ENCODE measurements at regions not wholly inside any gene's neighbourhood (a gene's known extent, or its start where the extent isn't known, plus 50 kb on each side); places are given as distances from the start of the nearest gene placed in this dataset.

DNA sequence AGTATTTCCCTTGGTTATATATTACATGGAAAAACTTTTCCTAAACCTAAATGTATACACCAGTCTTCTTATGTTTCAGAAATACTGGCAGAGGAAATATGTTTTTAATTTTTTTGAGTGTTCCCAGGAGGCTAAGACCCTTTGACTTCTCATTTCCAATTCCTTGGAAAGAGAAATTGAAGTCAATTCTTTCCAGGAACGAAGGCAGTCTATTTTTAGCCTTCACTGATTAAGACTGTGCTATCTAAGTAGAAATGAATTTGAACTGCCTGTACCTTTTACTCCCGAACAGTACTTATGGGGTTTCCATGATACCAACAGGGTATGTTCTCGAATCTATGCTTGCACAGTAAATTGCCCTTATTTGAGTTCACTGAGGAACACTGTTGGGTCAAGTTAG is 340.3 kb upstream of the CD180 start:
- no peak overlapping the region for H3K4me3 ChIP-seq (ENCODE audit: low read depth, low read length)

DNA sequence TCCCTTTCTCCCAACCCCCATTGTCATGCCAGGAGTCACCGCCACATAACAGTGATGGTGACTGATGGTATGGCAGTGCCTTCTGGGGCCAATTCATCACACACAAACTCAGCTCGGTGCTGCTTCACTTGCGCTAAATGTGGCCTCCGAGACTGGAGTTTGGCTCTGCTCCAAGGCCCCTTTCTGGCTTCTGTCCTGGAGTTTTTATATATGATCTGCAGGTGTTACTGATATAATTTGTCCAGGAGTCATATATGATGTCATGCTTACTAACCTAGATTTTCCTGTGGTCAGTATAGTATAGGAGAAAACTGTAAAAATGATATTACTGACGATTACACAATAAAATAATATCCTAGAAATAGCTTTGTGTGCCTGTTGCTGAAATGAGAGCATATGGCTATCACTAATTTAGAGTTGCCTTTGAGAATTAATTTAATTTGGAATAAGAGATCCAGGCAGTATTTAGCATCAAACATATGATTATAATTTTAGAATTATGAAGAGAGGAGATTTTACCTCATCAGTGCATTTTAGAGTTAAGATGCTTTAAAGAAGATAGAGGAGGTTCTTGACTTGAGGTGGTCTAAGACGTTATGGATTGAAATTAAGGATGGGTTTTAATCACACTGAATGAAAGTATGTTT is 334.1 kb upstream of the CD180 start:
- no peak overlapping the region for H3K4me3 ChIP-seq (ENCODE audit: low read depth, low read length)

DNA sequence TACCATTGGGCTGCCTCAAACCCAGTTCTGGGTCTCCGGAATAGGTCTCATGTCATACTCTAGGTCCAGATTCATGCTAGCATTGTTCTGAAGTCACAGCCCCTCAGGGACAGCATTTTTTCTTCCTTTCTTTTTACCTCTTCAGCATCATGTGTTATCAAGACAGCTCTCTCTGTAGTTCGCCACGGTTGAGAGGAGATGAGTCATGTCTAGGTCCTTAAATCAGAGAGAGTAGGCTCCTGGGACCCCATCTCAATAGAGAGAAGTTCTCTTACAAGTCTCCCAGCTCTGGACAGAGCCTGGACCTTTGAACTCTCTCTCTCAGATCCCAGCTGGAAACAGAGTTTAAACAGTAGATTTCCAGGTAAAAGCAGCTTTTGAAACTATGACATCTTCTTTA is 332.4 kb upstream of the CD180 start:
- H3K4me3 ChIP-seq (ENCODE audit: low read depth, low read length): no peak overlapping the region

DNA sequence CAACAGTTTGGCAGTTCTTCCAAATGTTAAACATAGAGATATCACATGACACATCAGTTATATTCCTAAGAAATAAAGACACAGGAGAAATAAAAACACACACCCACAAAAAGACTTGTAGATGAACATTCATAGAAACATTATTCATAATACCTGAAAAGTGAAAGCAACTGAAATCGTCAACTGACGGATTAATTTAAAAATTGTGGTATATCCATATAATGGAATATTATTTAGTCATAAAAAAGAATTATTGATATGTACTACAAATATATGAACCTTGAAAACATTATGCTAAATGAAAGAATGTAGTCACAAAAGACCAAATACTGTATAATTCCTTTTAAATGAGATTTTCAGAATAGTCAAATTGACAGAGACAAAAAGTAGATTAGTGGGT is 330.2 kb upstream of the CD180 start:
- H3K4me3 ChIP-seq (ENCODE audit: low read depth, low read length): no peak overlapping the region

DNA sequence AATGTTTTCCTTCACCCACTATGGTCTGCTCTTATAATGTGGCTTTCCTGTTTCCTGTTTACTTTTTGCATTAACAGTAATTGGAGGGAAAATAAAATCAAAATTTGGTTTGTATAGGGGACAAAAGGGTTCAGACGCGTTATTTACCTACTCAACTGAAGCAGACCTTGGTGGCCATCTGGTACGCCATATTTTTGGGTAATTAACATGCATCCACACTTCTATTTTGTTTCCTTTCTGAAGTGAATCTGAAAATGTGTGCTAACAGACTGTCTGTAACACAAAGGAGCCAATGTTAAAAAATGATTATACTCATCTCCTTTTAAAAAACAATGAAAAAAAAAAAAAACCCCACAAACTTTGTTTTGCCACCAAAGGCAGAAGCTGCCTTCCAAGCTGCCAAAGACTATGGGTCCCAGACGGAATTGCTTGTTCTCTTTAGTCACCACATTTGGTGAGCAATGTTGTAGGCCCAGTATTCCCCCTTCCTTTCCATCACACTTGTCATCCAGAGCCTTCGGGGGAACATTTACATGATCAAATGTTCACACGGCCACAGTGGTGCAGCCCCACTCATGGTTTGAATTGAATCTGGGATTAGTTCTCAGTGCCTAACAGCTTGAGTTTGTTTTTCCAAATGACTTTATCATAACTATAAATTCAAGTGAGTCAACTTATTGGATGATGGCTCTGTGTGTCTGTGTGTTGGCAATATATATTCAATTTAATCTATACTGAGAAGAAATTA is 323.7 kb upstream of the CD180 start:
- no peak overlapping the region for H3K4me3 ChIP-seq (ENCODE audit: low read depth, low read length)

DNA sequence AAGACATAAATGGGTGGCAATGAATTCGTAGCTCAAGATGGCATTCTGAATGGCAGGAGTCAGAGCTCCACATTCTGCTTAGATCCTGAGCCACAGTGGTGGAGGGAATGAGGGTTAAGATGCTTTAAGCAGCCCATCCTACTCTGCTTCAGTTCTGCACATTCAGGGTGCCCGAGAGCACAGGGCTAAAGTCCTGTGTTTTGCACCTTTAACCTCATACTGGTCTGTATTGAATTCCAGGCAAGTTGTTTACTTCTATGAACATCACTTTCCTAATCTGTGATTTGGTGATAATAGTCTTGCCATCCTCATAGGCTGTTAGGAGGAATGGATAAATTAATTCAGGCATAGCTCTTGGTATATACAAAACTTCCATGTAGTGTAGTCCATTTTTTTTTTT is 321.6 kb upstream of the CD180 start:
- H3K4me3 ChIP-seq (ENCODE audit: low read depth, low read length): no peak overlapping the region

DNA sequence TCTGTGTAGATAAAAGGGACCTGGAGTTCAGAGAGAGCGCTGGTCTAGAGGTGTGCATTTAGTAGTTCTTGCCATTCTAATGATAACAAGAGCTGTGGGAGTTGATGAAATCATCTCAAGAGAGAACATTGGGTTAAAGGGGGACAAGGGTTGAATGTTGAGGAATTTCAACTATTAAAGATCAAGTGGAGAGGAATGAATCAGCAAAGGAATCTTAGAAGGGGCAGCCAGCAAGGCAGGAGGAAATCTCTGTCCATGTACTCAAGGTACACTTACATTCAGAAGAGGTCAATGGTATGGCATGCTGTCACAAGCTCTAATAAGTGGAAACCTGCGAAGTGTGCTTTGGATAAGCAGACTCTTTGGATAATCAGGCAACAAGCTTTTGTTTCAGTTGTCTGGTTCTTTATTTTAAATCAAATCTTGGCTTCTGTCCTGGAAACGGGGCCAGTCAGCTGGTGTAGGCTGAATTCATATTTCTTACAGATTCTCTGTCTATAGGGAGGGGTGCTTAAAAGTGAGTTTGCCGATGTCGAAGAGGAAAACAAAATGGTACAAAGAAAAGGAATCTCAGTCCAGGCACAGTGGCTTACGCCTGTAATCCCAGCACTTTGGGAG is 320.5 kb upstream of the CD180 start:
- no peak overlapping the region for H3K4me3 ChIP-seq (ENCODE audit: low read depth, low read length)

DNA sequence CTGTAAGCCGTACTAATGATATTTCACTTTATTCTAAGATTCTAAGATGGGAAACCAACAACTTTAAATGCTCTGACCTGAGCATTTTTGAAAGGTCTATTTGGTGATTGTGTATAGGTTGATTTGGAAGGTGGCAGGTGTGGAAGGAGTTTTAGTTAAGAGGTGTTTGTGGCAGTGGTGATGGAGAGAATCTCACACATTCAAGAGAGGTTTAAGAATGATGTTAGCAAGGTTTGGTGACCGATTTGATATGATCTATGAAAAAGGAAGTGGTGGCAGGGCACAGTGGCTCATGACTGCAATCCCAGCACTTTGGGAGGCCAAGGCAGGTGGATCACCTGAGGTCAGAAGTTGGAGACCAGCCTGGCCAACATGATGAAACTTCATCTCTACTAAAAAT is 319.2 kb upstream of the CD180 start:
- H3K4me3 ChIP-seq (ENCODE audit: low read depth, low read length): no peak overlapping the region

DNA sequence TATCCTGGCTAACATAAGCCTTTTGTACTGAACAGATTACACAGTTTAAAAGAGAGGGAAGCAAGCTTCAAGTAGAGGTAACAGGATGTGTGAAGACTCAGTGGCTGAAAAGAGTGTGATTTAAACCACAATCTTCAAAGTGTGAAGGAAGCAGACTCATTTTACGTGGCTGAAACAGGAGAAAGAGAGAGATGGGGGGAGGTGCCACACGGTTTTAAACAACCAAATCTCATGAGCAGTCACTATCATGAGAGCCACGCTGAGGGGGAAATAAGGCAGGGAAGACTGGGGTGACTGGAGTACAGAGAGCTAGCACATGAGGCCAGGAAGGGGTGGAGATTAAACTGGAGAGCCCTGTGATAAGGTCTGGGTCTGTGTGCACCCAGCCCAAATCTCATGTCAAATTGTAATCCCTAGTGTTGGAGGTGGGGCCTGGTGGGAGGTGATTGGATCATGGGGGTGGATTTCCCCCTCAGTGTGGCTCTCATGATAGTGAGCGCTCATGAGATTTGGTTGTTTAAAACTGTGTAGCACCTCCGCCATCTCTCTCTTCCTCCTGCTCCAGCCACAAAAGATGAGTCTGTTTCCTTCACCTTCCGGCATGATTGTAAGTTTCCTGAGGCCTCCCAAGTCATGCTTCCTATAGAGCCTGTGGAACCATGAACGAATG is 318.6 kb upstream of the CD180 start:
- H3K4me3 ChIP-seq (ENCODE audit: low read depth, low read length): no peak overlapping the region

DNA sequence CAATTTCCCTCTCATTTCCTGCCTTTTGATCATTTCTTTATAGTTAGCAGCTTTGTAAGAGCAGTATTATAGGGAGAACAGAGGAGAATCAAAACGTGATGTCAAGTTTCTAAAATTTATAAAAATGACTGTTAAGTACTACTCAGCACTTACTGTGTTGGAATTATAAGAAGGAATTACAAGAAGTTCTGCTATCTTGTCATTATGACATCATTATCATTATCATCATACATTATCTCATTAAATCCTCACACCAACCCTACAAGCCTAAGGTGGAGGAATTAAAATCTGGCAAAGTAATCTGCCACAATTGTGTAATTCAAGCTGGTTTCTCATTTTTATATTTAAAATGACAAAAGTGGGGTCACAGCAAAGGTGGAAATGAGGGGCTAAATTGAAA is 316.2 kb upstream of the CD180 start:
- H3K4me3 ChIP-seq (ENCODE audit: low read depth, low read length): no peak overlapping the region

DNA sequence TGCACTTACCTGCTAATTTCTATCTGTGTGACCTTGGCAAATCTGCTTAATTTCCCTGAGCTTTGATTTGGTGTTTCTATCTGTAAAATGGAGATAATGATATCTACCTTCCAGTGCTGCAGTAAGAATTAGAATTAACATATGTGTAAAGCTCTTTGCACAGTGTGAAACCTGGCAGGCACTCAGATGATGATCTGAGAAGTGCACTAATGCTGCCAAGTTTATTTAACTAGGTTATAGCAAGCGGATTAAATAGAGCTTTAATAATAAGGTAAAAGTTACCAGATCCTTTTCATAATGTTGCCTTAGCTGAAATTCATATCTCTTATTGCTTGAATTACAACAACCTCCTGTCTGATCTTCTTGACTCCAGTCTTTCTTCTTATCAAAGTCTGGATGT is 315.3 kb upstream of the CD180 start:
- no peak overlapping the region for H3K4me3 ChIP-seq (ENCODE audit: low read depth, low read length)

DNA sequence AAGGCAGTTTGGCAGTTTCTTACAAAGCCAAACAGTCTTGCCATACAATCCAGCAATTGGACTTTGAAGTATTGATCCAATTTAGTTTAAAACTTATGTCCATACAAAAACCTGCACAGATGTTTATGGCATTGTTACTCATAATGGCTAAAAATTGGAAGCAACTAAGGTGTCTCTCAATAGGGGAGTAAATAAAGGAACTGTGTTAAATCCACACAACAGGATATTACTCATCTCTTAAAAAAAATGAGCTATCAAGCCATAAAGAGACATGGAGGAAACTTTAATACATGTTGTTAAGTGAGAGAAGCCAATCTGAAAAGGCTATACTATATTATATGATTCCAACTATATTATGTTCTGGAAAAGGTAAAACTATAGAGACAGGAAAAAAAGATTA is 313.6 kb upstream of the CD180 start:
- H3K4me3 ChIP-seq (ENCODE audit: low read depth, low read length): no peak overlapping the region

DNA sequence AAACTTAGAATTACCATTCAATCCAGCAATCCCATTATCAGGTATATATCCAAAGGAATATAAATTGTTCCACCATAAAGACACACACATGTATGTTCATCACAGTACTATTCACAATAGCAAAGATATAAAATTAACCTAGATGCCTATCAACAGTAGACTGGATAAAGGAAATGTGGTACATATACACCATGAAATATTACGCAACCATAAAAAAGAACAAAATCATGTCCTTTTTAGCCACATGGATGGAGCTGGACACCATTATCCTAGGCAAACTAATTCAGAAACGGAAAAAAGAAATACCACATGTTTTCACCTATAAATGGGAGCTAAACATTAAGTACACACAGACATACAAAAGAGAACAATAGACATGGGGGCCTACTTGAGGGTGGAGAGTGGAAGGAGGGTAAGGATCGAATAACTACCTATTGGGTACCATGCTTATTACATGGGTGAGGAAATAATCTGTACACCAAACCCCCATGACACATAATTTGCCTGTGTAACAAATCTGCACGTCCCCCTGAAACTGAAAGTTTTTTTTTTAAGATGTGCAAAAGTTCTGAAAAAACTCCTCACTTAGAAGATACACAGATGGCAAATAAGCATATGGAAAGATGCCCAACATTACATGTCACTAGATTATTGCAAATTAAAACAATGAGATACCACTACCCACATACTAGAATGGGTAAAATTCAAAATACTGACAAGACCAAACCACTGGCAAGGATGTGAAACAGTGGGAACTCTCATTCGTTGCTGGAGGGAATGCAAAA is 313.0 kb upstream of the CD180 start:
- no peak overlapping the region for H3K4me3 ChIP-seq (ENCODE audit: low read depth, low read length)

DNA sequence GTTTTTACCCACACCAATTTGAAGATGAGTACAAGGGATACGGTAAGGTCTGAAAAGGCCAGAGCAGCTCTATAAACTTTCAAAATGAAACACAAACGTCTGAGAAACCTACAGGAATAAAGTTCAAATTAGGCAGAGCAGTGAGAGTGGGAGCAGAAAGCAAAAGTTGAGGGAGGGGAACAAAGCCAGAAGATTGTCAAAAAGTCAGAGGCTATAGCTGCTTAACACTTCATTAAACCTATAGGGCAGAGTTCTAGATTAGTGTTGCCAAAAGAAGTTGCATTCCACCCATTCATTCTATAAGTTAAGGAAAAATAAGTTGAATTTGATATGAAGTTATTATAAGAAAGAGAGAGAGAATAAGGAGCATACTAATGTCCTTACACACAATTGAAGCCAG is 309.6 kb upstream of the CD180 start:
- H3K4me3 ChIP-seq (ENCODE audit: low read depth, low read length): no peak overlapping the region

DNA sequence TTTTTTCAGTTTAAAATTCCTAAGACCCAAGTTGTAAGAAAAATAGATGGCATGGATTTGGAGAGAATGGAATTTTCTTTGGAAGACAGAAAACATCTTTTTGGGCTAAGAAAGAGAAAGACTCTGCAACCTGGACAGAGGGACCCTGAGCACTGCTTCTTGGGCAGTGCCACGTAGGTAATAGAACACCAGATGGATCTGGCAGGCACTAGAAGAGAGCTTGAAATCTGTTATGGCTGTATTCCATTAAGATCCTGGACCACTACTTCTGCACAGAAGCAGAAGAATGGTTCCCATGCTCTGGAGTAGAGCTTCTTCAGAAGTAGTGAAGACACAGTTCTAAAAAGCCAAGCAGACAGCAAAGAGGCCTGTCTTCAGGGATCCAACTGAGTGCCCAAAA is 306.4 kb upstream of the CD180 start:
- H3K4me3 ChIP-seq (ENCODE audit: low read depth, low read length): no peak overlapping the region

DNA sequence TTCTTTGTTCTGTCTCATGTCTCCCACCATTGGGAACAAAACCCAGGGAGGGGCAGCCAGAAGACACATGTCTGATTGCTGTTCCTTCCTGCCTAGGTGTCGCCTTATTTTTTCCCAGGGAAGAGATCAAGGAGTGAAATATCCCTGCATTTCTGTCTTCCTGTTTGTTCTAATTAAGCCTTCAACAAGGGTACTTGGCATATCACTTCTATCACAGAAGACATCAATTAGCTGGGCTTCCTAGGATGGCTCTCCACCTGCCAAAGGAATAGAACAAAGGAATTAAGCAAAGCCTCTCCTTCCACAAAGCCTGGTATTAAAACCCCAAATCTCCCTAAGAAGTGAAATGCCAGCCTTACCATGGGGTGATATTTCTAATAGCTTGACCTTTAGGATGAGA is 299.5 kb upstream of the CD180 start:
- H3K4me3 ChIP-seq (ENCODE audit: low read depth, low read length): no peak overlapping the region

DNA sequence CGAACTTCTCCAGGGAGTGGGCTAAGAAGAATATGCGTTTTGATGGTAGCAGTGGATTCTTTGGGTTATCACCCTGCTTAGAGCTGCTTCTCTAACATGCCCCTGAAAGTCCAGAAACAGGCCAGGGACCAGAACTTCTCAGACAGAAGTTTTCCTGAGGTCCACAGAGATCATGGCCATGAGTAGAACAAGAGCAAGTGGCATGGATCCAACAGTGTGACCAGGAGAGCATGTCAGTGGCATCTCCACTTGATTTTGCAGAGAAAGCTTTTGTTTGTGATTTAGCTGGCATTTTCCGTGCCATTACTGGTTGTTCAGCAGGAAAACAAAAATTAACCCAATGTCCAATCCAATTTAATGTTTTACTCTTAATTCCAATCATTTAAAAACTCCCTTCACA is 298.5 kb upstream of the CD180 start:
- no peak overlapping the region for H3K4me3 ChIP-seq (ENCODE audit: low read depth, low read length)

DNA sequence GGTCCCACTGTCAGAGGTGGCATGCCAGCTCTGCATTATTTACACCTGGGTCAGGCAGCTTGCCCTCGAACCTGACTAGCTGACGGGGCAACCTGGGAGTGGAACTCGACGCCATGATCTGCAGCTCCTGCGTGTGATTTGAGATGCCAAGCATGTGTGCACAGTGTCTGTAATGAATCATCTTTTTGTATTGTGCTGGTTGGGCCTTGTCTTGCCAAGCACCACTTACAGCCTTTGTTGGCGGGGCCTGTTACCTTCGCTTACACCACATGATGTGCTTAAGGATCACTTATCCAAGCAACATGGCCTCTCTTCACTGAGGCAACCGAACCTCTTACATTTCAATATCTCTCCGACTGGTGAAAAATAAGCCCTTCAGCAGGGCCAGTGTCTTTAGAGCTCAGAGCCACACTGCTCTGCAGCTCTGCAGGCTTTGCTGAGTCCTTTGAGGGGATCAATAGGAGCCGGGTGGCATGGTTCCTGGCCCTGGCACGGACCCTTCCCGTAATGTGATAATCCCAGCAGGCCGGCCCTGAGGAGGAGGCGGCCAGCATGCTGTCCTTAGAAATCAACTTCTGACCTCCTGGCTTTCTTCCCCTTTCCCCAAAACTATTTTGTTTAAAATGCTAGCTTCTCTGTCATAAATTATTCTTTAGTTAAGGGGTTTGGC is 297.7 kb upstream of the CD180 start:
- H3K4me3 ChIP-seq (ENCODE audit: low read depth, low read length): no peak overlapping the region

DNA sequence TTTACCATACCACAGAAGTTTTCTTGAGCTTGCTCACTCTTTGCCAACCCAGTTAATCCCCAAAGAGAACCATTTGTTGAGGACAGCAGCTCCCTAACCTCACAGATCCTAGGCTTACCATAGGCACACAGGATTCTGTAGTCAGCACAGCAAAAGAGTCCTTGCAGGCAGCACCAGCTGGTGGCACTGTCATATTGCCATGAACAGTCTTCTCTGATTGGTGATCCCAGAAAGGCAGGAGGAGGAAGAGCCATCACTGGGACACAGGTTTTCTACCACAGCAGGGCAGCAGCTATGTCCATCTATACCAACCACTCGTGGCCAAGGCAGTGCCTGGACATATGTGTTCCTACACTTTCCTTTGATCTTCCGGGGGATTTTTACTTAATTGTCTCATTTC is 297.1 kb upstream of the CD180 start:
- H3K4me3 ChIP-seq (ENCODE audit: low read depth, low read length): no peak overlapping the region

DNA sequence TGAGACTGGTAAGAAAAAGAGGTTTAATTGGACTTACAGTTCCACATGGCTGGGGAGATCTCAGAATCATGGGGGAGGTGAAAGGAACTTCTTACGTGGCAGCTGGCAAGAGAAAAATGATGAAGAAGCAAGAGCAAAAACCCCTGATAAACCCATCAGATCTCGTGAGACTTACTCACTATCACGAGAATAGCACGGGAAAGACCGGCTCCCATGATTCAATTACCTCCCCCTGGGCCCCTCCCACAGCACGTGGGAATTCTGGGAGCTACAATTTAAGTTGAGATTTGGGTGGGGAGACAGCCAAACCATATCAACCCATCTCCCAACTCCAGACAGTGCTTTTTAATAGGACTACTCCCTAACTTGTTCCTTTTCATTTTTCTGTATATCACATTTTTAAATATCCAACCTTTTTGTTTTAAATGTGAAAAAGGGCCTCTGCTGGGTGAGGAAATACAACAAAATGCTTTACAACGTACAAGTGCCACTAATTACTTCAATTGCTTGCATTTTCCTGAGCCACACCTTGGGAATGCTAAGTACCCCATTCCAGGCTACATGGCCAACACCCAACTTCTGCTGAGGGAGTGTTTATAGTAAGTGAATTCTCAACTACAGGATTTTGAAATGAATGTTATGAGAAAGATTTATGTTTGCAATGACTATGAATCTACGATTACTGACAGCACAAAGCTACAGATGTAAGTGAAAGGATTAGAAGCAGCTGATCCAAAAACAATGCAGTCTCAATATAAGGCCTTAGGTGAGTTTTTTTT is 294.1 kb upstream of the CD180 start:
- no peak overlapping the region for H3K4me3 ChIP-seq (ENCODE audit: low read depth, low read length)
